Sigmoid colon (tissue), 4 donors: ENCODE measurements at regions not wholly inside any gene's neighbourhood (a gene's known extent, or its start where the extent isn't known, plus 50 kb on each side); places are given as distances from the start of the nearest gene placed in this dataset.

ENCODE experiments used
- CTCF ChIP-seq, 4 experiments: fragments of 450-650 bp in 3 of 4; fragments of 200-600 bp in 1 of 4; IDR thresholded peaks; one replicate each; pipeline ENCODE4 v1.5.1; 2016 to 2019; ENCODE audit warnings: antibody characterized with exemption in 4 of 4, mild to moderate bottlenecking in 3 of 4, moderate library complexity in 2 of 4
- EP300 ChIP-seq, 4 donors: sonication (generic); formaldehyde crosslinking; IDR thresholded peaks; one replicate each; pipeline ENCODE4 v1.6.1; 2017; ENCODE audit warnings: antibody characterized with exemption in 4 of 4
- POLR2A ChIP-seq, 2 donors: fragments of 450-650 bp; IDR thresholded peaks; one replicate each; pipeline ENCODE4 v1.6.1; 2016; ENCODE audit warnings: antibody characterized with exemption in 2 of 2, mild to moderate bottlenecking in 2 of 2, moderate library complexity in 2 of 2
- POLR2AphosphoS5 ChIP-seq, 4 donors: sonication (generic); formaldehyde crosslinking; IDR thresholded peaks; one replicate each; pipeline ENCODE4 v1.6.1; 2017; ENCODE audit warnings: antibody characterized with exemption in 4 of 4

GRCh38 chr9:89760123-89760522, 155.3 kb downstream of the GADD45G start:
- TF ChIP-seq CTCF (IDR thresholded peaks at IDR 0.05): no peak
- TF ChIP-seq POLR2A (IDR thresholded peaks at IDR 0.05): no peak
- TF ChIP-seq EP300 (IDR thresholded peaks at IDR 0.05): no peak
- TF ChIP-seq POLR2AphosphoS5 (IDR thresholded peaks at IDR 0.05): no peak
